Adrenal gland (tissue), 5 donors: ENCODE measurements at regions not wholly inside any gene's neighbourhood (a gene's known extent, or its start where the extent isn't known, plus 50 kb on each side); places are given as distances from the start of the nearest gene placed in this dataset.

Experiments
- CTCF ChIP-seq, 6 experiments: fragments of 450-650 bp in 4 of 6; fragments of 200-600 bp in 2 of 6; sonication (generic) in 1 of 6; IDR thresholded peaks; 1 replicate in 5 of 6; 2 replicates in 1 of 6; pipeline versions ENCODE4 v1.5.1 to v1.8.0; 2016 to 2021; ENCODE audit warnings: antibody characterized with exemption in 6 of 6, mild to moderate bottlenecking in 2 of 6, moderate library complexity in 1 of 6
- POLR2A ChIP-seq, 2 donors: fragments of 450-650 bp; IDR thresholded peaks; one replicate each; pipeline ENCODE4 v1.6.1; 2017; ENCODE audit warnings: antibody characterized with exemption in 2 of 2, mild to moderate bottlenecking in 2 of 2, moderate library complexity in 1 of 2
- donor health status: DM: no; HTN: no; CAD: no.

- TF ChIP-seq POLR2A (IDR thresholded peaks at IDR 0.05) (no peak), CTCF (IDR thresholded peaks at IDR 0.05) (no peak)
Observed at GRCh38 chr5:104751969-104752368, 1189.4 kb upstream of the NUDT12 start.
